ENCODE measurements at regions not wholly inside any gene's neighbourhood (a gene's known extent, or its start where the extent isn't known, plus 50 kb on each side); places are given as distances from the start of the nearest gene placed in this dataset.
A peak's percentile ranks its signal among the peaks of the same experiment; 100 is the strongest.

GRCh38 chr9:84136119-84136868, 155.7 kb downstream of the RMI1 start:
- peak; percentile 86 for DNase-seq

- DNase-seq, result no peak
Observed at GRCh38 chr9:84137968-84138367, 157.4 kb downstream of the RMI1 start.

- DNase-seq, result no peak
Observed at GRCh38 chr9:84138541-84138940, 157.9 kb downstream of the RMI1 start.

GRCh38 chr9:84139296-84140070, 158.9 kb downstream of the RMI1 start:
- DNase-seq, result peak; percentile 62

- peak; percentile 74 for DNase-seq
Observed at GRCh38 chr9:84140535-84141101, 160.0 kb downstream of the RMI1 start.

- no peak for DNase-seq
Observed at GRCh38 chr9:84141741-84142370, 161.3 kb downstream of the RMI1 start.

GRCh38 chr9:84145031-84145430, 164.4 kb downstream of the RMI1 start:
- no peak for DNase-seq

GRCh38 chr9:84145780-84146179, 165.2 kb downstream of the RMI1 start:
- DNase-seq, result no peak

GRCh38 chr9:84146893-84147710, 166.5 kb downstream of the RMI1 start:
- DNase-seq, result no peak

- DNase-seq, result no peak
Observed at GRCh38 chr9:84151236-84151635, 170.6 kb downstream of the RMI1 start.

GRCh38 chr9:84151640-84152039, 171.0 kb downstream of the RMI1 start:
- peak; percentile 46 for DNase-seq

- DNase-seq, result no peak
Observed at GRCh38 chr9:84152204-84152603, 171.6 kb downstream of the RMI1 start.

- DNase-seq, result no peak
Observed at GRCh38 chr9:84153885-84154284, 173.3 kb downstream of the RMI1 start.

GRCh38 chr9:84154320-84154719, 173.7 kb downstream of the RMI1 start:
- DNase-seq, result no peak

- DNase-seq, result no peak
Observed at GRCh38 chr9:84163052-84163650, 177.4 kb downstream of the SLC28A3 start.

GRCh38 chr9:84166891-84167290, 173.7 kb downstream of the SLC28A3 start:
- DNase-seq, result peak; percentile 32

- DNase-seq, result no peak
Observed at GRCh38 chr9:84169240-84169639, 171.3 kb downstream of the SLC28A3 start.

- no peak for DNase-seq
Observed at GRCh38 chr9:84170521-84171141, 169.9 kb downstream of the SLC28A3 start.

- DNase-seq, result no peak
Observed at GRCh38 chr9:84173961-84174360, 166.6 kb downstream of the SLC28A3 start.

GRCh38 chr9:84174486-84174885, 166.1 kb downstream of the SLC28A3 start:
- DNase-seq, result no peak

GRCh38 chr9:84177407-84177806, 163.2 kb downstream of the SLC28A3 start:
- DNase-seq, result no peak

GRCh38 chr9:84179531-84179930, 161.0 kb downstream of the SLC28A3 start:
- no peak for DNase-seq

Data from NCI-H774 (cell line).